Colonic mucosa (tissue), 4 donors: ENCODE measurements at regions not wholly inside any gene's neighbourhood (a gene's known extent, or its start where the extent isn't known, plus 50 kb on each side); places are given as distances from the start of the nearest gene placed in this dataset.

ENCODE experiments used
- DNase-seq: peaks from one replicate; pipeline ENCODE4 v3.0.0-alpha.2; 2020
- H3K27ac ChIP-seq: fragments of 200-600 bp; one replicate; pipeline ENCODE4 v1.8.0; 2021
- H3K27me3 ChIP-seq: fragments of 200-600 bp; one replicate; pipeline ENCODE4 v1.8.0; 2021
- H3K36me3 ChIP-seq: fragments of 200-600 bp; one replicate; pipeline ENCODE4 v1.8.0; 2021
- H3K4me1 ChIP-seq: fragments of 200-600 bp; one replicate; pipeline ENCODE4 v1.8.0; 2021; ENCODE audit warnings: mild to moderate bottlenecking
- H3K4me3 ChIP-seq: fragments of 200-600 bp; one replicate; pipeline ENCODE4 v1.8.0; 2021
- H3K9ac ChIP-seq, 2 donors: one replicate each; pipeline ENCODE4 v1.7.0; 2013; ENCODE audit warnings: control low read depth in 2 of 2, low read depth in 2 of 2, low read length in 2 of 2
- H3K9me3 ChIP-seq: fragments of 200-600 bp; one replicate; pipeline ENCODE4 v1.8.0; 2021
- CTCF ChIP-seq: fragments of 200-600 bp; IDR thresholded peaks from one replicate; pipeline ENCODE4 v1.8.0; 2022; ENCODE audit warnings: antibody characterized with exemption, mild to moderate bottlenecking
- intact Hi-C: fragments of 100-400 bp; cut with DNase I; formaldehyde crosslinking; loops from one replicate; pipeline ENCODE4 v1.14.1; 2022
- donor health status: healthy.
- donor health status: DM: no; HTN: no; CAD: no.
- donor health status: DM: no; HTN: no; CAD: no.

- Histone ChIP-seq H3K27me3 (no peaks in the 10 kb centered on the region), H3K4me1 (no peaks in the 10 kb centered on the region), H3K36me3 (no peaks in the 10 kb centered on the region), H3K27ac (no peak overlapping the region), H3K9me3 (no peaks in the 10 kb centered on the region), H3K9ac (no peak overlapping the region), H3K4me3 (no peak overlapping the region)
- DNase-seq = no peak
- TF ChIP-seq CTCF = no peak
- intact Hi-C loops = no loop called here
Observed at GRCh38 chr4:58138786-58139668, 1028.8 kb upstream of the IGFBP7 start.

- intact Hi-C loops = no loop called here
- H3K27me3 ChIP-seq = no peaks in the 10 kb centered on the region
- DNase-seq = no peak
- no peak overlapping the region for H3K4me3 ChIP-seq
- no peak overlapping the region for H3K27ac ChIP-seq
- no peaks in the 10 kb centered on the region for H3K36me3 ChIP-seq
- TF ChIP-seq CTCF = no peak
- H3K4me1 ChIP-seq = no peaks in the 10 kb centered on the region
- no peak overlapping the region for H3K9ac ChIP-seq
- no peaks in the 10 kb centered on the region for H3K9me3 ChIP-seq
Observed at GRCh38 chr4:58136604-58137003, 1026.4 kb upstream of the IGFBP7 start.

- intact Hi-C loops = no loop called here
- Histone ChIP-seq H3K4me3 (no peak overlapping the region), H3K27me3 (no peaks in the 10 kb centered on the region), H3K9ac (no peak overlapping the region), H3K4me1 (no peaks in the 10 kb centered on the region), H3K36me3 (no peaks in the 10 kb centered on the region), H3K27ac (no peak overlapping the region), H3K9me3 (no peaks in the 10 kb centered on the region)
- DNase-seq = no peak
- no peak for TF ChIP-seq CTCF
Observed at GRCh38 chr4:58127680-58128079, 1017.5 kb upstream of the IGFBP7 start.

- no peaks in the 10 kb centered on the region for H3K9me3 ChIP-seq
- H3K36me3 ChIP-seq = no peaks in the 10 kb centered on the region
- DNase-seq = no peak
- TF ChIP-seq CTCF = no peak
- no peaks in the 10 kb centered on the region for H3K4me1 ChIP-seq
- no peak overlapping the region for H3K4me3 ChIP-seq
- no peaks in the 10 kb centered on the region for H3K27me3 ChIP-seq
- intact Hi-C loops = no loop called here
- H3K27ac ChIP-seq = no peak overlapping the region
- H3K9ac ChIP-seq = no peak overlapping the region
Observed at GRCh38 chr4:58119298-58119697, 1009.1 kb upstream of the IGFBP7 start.

- Histone ChIP-seq H3K9ac (no peak overlapping the region), H3K36me3 (no peaks in the 10 kb centered on the region), H3K27me3 (no peaks in the 10 kb centered on the region), H3K27ac (no peak overlapping the region), H3K4me3 (no peak overlapping the region), H3K4me1 (no peaks in the 10 kb centered on the region), H3K9me3 (no peaks in the 10 kb centered on the region)
- intact Hi-C loops = no loop called here
- no peak for TF ChIP-seq CTCF
- no peak for DNase-seq
Observed at GRCh38 chr4:58113126-58113525, 1002.9 kb upstream of the IGFBP7 start.
